Stimulated activated CD4-positive, alpha-beta T cell treated with anti-CD3 and anti-CD28 coated beads, Interleukin-4, amount 100 ng/mL, for 48 hours (primary cell): ENCODE measurements at regions not wholly inside any gene's neighbourhood (a gene's known extent, or its start where the extent isn't known, plus 50 kb on each side); places are given as distances from the start of the nearest gene placed in this dataset.

Experiments used
- DNase-seq, 2 donors: peaks; one replicate each; pipeline ENCODE4 v3.0.0-alpha.2; 2020; ENCODE audit warnings: low read depth in 2 of 2

DNA sequence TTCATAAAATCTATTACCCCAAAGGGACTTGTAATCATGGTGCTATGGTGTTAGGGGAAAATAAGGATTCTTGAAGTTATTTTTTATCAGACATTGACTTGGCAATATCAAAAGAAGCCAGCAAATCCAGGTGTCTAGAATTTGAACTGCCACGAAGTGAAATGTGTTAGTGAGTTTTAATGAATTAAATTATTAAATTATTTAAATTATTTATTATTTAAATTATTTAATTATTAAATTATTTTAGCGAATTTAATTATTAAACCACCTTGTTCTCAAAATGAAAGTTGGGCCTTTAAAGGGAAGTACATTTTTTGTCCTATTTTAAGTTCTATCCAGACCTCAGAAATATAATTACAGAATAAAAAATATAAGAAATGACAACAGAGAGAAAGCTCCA is 332.6 kb upstream of the SMC2 start:
- no peak for DNase-seq

DNA sequence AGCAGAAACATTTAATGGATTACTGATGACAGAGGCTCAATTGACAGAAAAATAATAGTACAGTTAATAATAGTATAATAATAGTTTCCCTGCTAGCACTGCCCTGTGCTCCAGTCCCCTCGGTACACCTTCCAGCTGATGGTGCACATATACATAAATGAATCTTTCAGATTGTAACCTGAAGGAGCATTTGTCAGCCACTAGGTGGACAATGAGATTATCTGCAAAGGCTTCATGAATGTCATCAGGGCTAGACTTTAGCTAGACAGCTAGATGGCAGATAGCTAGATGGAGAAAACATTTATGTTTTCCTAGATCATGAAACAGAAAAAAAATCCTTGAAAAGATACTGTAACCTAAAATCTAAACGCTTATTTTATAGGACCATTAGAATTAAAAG is 304.4 kb upstream of the SMC2 start:
- no peak for DNase-seq

DNA sequence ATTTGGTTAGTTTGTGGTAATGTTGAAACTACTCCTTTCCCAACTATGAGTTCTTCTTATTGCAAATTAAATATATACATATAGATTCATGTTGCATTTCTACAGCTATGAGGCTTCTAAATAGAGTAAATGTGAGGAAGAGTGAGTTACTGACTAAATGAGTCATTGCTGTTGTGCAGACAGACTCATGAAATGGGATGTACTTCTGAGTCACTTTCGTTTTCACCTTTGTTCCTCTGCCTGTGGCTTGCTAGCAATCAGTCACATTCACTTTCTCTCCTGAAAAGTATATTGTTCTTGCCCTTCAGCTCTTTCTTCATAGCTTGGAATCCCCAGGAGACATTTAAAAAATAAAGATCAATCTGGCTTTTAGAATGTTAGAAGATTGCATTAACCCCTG is 295.5 kb upstream of the SMC2 start:
- no peak for DNase-seq

DNA sequence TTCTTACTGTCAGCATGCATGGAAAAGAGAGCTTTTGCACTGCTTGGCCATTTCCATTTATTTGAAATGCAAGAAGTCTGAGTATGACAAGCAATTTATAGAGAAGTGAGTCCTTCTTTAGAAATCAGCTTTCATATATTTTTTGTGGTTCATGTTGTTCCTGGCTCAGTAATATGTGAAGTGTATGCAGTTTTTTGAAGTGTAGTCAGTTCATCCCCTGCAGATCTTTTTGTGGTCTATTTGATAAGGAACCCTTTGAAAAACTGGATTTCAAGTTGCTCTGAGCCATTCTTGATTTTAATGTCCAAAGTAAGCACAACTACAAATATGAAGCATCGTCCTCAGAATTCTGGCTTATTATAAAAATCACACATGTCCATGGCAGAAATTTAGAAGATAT is 294.1 kb upstream of the SMC2 start:
- no peak for DNase-seq

DNA sequence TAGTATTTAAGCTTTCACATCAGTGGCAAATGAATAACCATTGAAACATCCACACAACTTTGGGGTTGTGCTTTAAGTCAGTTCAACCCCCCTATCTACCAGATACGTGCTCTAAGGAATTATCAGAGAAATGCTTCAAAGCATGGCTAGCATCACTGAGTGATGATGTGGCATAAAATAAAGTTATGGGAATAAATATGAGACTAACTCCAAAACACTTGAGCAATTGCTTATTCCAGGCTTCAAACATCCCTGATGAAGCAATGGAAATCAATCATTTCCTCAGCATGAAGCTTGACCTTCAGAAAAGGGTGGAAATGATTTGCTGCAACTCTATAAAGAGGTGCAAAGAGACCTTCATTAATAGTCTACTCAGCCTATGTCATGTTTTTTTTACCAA is 292.0 kb upstream of the SMC2 start:
- DNase-seq: no peak

DNA sequence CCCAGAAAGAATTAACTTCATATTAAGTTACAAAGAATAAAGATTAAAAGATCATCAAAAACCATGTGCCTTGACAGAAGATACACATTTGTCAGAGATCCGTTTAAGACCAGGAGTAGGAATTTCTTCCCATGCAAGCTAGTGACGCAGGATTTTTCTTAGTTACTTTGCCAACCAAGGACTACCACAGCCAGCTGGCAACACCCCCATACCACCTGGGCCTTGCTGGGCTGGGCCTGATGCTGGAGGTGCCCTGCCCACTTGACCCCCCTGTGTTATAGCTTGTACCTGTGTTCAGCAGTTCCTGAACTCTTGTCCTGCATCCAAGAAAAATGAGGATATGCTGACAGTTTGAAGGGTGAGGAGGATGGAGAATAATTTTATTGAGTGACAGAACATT is 290.9 kb upstream of the SMC2 start:
- no peak for DNase-seq

DNA sequence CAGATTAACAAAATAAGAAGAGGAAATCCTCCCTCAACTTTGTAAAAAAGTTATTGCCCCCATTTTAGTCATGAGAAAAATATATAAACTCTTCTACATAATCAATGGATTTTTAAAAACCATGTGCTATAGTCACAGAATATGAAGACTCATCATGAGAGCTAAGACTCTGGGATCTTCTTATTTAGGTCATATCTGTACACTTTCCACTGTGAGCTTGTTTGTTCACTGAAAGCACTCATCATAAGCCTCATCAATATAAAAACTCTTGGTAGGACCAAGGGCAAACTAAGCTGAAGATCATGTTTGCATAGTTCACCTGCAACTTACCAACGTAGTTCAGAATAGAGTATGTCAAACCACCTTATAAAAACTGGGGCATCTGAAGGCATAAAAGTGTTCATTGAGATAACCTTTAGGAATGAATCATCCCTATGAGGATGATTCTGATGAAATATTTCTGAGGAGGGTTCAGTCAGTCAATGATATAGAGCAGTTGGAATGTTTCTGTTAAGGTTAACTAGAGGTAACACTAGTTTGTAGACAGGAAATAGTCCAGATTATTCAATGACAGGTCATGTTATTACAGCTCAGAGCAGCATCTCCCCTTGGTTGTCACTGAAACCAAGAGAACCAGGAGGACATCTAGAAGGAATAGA is 289.9 kb upstream of the SMC2 start:
- no peak for DNase-seq

DNA sequence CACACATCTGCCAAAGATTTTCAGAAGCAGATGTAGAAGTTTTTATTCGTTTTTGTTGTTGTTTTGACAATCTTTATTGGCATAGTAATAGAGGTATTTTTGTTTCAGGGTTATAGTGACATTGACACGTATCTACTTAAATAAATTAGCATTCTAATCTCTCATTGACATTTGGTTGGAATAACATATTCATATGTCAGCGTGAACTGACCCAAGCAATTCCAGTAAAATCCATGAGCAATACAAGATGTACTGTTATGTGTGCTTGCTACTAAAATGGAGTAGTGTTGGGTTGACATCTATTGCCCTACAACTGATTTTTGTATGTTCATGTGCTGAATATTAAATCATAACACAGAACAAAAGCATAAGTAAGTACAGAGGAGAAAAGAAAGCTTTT is 284.4 kb upstream of the SMC2 start:
- no peak for DNase-seq

DNA sequence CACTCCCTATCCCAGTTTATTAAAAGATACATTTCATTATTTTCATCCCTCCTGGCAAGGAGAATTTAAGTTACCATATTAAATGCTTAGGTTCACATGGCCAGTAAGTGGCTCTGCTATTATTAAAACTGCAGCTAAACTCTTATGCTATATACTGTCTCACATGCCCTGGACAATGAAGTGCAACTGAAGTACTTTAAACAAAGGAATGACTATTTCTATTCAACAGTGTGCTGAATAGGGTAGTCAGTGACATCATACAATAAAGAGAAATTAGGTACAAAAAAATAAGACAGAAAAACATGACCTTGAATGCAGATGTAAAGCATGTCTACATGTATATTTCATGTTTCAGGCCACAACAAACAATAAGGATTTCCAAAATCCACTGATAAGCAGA is 282.6 kb upstream of the SMC2 start:
- DNase-seq: no peak

DNA sequence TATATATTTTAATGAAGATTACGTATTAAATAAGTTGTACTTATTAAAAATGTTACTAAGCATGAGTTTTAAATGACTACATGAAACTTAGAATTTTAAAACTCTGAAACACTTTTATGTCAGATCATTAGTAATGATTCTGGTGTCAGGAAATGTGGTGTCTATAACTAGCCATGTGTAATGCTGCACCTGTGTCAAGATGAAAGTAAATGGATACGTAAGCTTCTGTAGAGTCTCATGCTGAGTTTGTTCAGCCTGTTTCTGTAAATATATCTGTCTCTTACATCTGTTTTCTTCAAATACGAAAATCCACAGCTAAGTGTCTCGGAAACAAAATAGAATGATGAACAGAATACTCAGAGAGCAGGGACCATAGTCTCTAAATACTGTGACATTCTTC is 278.0 kb upstream of the SMC2 start:
- DNase-seq: no peak

DNA sequence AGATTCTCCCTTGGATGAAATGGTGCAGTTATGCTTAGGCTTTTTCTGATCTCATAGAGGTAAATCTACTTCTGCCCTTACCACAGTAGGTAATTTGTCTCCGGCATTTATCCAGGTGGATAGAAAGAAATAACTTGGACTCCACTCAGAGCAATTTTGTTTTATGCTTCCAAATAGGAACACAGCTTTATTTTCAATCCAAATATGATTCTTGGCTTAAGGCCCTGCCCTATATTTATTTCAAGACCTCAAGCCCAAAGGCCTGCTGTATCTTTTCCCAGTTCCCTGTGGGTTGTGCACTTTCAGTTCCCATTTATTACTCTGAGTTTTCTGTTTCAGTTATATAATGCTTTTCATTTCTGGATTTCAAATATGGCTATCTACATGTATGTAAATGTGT is 274.2 kb upstream of the SMC2 start:
- no peak for DNase-seq

DNA sequence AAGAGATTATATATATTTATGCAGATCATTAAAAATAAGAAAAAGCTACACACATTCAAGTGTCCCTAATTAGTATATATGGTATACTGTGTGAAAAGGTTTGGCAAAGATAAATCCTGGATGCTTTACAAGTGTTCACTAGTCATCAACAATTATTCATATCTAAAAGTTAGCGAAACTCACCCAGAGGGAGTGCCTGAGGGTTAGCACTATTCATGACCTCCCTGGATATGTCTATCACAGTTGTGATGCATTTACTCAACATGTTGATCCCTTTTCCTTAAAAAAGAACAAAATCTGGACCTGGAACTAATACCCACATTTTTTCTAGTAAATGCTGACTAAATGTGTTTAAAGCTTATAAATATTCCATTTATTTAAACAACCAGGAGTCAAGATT is 273.0 kb upstream of the SMC2 start:
- no peak for DNase-seq

DNA sequence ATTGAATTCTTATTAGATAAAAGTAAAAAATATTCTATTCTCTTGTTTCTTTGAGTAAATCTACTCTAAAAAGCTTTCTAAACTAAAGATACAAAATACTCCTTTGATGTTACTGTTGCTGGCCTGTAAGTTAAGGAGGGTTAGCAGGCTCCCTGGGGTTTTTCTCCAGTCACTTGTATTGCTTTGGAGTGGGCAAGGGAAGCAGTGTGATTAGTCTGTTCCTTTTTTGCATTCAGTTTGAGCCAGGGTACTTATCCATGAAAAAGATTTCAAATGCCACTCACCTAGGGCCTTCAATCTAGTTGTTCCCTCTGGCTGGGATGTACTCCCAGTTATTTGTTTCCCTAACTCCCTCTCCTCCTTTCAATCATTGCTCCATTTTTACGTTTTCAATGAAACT is 256.2 kb upstream of the SMC2 start:
- DNase-seq: no peak

DNA sequence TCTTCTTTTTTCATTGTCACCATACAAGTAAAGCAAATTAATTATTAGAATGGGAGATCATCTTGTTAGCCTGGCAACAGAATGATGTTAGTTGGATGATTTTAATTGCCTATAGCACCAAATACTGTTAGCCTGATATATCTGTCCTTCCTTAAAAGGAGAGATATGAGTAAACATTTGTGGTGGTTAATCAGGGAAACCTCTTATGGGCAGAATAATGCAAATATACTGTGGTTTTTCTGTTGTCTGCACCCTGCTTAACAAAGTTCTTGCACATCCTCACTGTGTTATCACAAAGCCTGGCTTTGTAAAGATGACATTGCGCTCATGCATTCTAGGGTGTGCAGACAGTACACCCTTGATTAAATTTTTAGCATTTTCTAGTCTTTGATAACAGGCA is 254.9 kb upstream of the SMC2 start:
- no peak for DNase-seq

DNA sequence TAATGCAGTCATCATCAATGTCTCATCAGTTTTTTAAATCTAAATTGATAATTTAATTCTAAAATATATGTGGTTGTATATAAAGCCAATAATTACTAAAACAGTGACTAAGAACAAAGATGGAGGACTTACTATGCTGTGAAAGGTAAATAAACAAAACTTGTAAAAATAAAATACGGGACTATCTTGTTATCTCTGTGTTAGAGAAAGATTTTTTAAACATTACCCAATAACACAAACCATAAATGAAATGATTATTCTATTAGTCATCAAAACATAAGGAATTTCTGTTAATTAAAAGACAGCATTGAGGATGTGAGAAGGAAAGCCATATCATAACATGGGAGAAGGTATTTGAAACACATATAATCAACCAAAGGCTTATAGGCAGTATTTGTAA is 226.2 kb upstream of the SMC2 start:
- DNase-seq: no peak

DNA sequence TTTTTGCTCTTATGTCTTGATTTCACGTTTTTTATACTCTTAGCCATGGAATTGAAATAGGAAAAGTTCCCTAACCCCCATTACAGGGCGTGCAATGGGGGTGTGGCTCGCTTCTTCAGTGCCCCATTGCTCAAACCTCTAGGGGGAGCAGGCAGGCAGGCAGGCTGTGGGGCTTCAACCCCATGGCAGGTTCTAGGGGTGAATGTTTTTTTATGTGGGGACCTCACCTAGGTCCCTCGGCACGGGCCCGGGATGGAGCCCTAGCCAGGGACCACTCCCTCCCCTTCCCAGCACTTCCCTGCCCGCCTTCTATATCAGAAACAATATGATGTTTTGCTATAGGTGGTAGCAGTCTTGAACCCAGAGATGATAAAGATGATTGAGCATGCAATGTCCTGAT is 221.3 kb upstream of the SMC2 start:
- DNase-seq: no peak

DNA sequence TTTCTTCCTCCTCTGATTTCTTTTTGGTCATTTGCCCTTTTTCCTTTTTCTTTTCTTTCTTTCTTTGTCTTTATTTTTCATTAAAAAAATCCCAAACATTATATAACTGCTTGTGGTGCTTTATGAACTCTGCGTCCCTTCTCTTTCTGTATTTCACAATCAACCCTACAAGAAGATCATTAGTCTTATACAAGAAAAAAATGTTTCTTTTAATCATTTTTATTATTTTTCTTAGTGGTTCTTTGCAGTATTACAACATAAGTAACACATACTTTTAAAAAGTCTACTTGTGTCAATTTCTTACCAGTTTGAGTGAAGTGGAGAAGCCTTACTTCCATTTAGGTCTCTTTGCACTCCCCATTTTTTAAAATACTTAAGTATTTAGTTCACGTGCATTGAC is 212.7 kb upstream of the SMC2 start:
- no peak for DNase-seq

DNA sequence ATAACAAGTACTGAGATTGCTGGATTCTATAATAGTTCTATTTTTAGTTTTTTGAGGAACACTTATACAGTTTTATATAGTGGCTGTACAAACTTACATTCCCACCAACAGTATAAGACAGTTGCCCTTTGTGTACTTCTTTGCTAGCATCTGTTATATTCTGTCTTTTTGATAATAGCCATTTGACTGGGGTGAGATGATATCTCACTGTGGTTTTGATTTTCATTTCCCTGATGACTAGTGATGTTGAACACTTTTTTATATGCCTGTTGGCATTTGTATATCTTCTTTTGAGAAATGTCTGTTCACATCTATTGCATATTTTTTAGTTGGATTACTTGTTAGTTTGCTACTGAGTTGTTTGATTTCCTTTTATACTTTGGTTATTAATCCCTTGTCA is 204.1 kb upstream of the SMC2 start:
- DNase-seq: no peak

DNA sequence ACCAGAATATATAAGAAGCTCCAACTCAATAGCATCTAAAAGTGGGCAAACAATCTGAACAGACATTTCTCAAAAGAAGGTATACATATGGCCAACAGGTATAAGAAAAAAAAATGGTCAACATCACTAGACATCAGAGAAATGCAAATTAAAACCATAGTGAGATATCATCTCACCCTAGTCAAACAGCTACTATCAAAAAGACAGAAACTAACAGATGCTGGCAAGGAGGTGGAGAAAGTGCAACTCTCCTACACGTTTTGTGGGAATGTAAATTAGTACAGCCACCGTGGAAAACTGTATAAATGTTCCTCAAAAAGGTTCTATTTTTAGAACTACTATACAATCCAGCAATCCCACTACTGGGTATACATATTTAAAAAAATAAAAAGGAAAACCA is 199.9 kb upstream of the SMC2 start:
- no peak for DNase-seq

DNA sequence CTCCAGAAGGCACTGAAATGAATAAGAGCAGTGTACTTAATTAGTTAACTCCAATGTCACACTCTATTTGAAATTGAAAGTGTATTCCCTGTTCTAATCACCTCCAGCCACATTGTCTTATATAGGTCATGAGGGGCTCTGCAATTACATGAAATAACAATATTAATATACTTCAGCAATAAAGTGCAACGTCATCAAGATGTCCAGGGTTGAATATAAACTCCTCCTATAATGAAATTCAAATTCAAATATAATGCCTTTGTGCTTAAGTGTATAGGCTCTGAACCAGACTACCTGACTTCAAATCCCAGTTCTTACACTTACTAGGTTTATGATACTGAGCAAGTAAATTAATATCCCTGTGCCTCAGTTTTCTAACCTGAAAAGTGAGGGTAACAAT is 195.6 kb upstream of the SMC2 start:
- no peak for DNase-seq

DNA sequence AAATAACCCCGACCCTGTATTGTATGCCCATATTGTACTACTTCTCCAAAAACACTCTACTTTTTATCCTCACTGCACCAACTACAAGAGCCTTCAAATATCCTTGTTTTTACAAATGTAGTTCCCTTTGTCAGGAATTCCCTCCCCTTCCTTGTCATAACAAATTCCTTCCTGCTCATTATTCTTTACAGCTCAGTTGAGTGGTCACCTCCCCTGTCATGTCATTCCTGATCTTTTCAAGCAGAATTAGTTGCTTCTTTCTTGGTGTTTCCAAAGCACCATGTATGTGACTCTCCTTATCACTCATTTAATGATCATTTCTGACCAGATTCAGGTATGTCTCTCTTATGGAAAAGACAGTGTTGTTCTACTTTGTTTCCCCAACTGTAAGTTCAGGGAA is 194.2 kb upstream of the SMC2 start:
- DNase-seq: no peak

DNA sequence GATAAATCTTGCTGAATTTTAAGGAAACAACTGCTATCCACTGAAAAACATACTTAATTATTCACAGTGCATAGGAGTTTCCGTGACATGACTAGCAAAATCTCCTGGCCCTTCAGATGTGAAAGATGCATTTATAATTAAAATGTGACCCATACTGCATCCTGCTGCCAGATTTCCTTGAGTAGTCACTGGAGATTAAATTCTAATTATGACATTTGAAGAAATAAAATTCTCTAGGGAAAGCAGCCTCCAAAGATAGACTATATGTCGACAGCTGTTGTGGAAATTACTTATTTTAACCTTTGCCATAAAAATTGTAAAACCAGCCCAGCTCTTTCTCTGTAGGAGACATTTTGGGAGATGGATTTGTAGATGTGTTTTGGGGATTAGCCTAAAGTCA is 193.6 kb upstream of the SMC2 start:
- DNase-seq: no peak

DNA sequence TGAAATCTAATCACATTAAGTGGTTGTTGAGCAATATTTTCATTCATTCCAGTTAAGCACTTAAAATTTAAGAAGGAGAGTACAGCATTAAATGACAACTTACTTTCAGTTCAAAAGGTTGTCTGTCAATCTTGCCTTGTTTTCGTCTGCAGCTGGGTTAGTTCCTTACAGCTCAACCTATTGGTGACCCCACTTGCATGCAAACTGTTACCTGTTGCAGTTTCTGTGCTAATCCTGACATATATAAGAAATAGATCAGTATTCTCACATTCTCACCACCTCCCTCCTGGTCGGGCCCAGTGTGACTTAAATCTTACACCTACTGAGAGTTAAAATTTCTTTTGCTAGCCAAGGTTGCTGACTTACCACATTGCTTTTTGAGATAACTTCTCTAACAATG is 191.8 kb upstream of the SMC2 start:
- no peak for DNase-seq

DNA sequence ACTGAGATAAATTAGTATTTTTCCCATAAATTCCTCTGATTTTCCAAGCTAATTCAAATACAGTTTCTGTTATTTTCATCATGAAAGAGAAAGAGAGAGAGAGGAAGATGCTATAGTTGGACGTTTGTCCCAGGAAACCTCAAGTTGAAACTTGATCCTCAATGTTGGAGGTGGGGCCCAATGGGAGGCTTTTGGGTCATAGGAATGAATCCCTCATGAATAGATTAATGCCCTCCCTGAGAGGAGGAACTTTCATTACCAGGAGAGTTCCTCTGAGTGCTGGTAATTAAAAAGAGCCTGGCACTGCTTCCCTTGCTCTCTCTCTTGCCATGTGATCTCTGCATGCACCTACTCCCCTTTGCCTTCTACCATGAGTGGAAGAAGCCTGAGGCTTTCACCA is 189.9 kb upstream of the SMC2 start:
- no peak for DNase-seq

DNA sequence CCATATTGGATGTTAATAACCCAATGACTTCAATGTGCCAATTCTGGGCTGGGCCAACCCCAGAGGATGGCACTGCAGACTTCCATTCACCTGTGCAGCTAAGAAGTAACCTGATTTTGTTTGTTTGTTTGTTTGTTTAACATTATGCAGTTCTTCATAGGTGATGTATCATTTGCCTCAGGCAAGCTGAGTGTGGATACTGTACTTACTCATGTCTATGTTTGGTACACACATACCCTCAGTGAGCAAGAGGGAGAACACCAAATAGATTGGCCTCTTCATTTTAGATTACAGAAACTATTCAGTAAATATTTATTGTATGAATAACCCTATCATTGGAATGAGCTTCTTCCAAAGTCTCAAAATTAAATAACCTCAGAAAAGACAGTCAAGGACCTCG is 180.2 kb upstream of the SMC2 start:
- DNase-seq: no peak
